H9 (cell line): ENCODE measurements at regions not wholly inside any gene's neighbourhood (a gene's known extent, or its start where the extent isn't known, plus 50 kb on each side); places are given as distances from the start of the nearest gene placed in this dataset.

ENCODE experiments used
- DNase-seq: peaks from one replicate; pipeline ENCODE4 v3.0.0-alpha.2; 2017
- H2AFZ ChIP-seq: one replicate; pipeline ENCODE4 v1.6.1; 2013; ENCODE audit warnings: mild to moderate bottlenecking, low read length, control low read depth, moderate library complexity
- H2AK5ac ChIP-seq: 2 replicates; pipeline ENCODE4 v1.6.1; 2013; ENCODE audit warnings: low read length, control low read depth, mixed read lengths; ENCODE audit not compliant: insufficient read length
- H2BK120ac ChIP-seq: one replicate; pipeline ENCODE4 v1.6.1; 2013; ENCODE audit warnings: low read depth, mild to moderate bottlenecking, low read length, control low read depth, inconsistent platforms; ENCODE audit not compliant: poor library complexity, severe bottlenecking
- H2BK12ac ChIP-seq: 2 replicates; pipeline ENCODE4 v1.6.1; 2013; ENCODE audit warnings: low read length, control low read depth, mixed read lengths, low read depth; ENCODE audit not compliant: insufficient read length
- H2BK15ac ChIP-seq: 2 replicates; pipeline ENCODE4 v1.6.1; 2013; ENCODE audit warnings: low read depth, low read length, control low read depth
- H2BK20ac ChIP-seq: one replicate; pipeline ENCODE4 v1.6.1; 2013; ENCODE audit warnings: low read depth, mild to moderate bottlenecking, low read length, control low read depth, inconsistent platforms; ENCODE audit not compliant: poor library complexity, severe bottlenecking
- H2BK5ac ChIP-seq: 2 replicates; pipeline ENCODE4 v1.6.1; 2013; ENCODE audit warnings: low read length, control low read depth, mixed read lengths; ENCODE audit not compliant: insufficient read length
- H3K14ac ChIP-seq: 2 replicates; pipeline ENCODE4 v1.6.1; 2013; ENCODE audit warnings: low read length, control low read depth; ENCODE audit not compliant: insufficient read depth
- H3K18ac ChIP-seq: 2 replicates; pipeline ENCODE4 v1.6.1; 2013; ENCODE audit warnings: low read depth, mild to moderate bottlenecking, mixed read lengths, low read length, control low read depth; ENCODE audit not compliant: insufficient read length
- H3K23ac ChIP-seq: 2 replicates; pipeline ENCODE4 v1.6.1; 2013; ENCODE audit warnings: low read length, control low read depth, mixed read lengths, low read depth; ENCODE audit not compliant: insufficient read length
- H3K23me2 ChIP-seq: 2 replicates; pipeline ENCODE4 v1.6.1; 2013; ENCODE audit warnings: low read depth, mild to moderate bottlenecking, mixed read lengths, low read length, control low read depth; ENCODE audit not compliant: insufficient read length, poor library complexity, severe bottlenecking
- H3K27ac ChIP-seq: 2 replicates; pipeline ENCODE4 v1.5.1; 2013; ENCODE audit warnings: low read length, control low read depth, mixed read lengths, low read depth; ENCODE audit not compliant: insufficient read length
- H3K27me3 ChIP-seq: 2 replicates; pipeline ENCODE4 v1.6.1; 2013; ENCODE audit warnings: low read length, control low read depth, inconsistent platforms; ENCODE audit not compliant: insufficient read depth
- H3K4ac ChIP-seq: 2 replicates; pipeline ENCODE4 v1.6.1; 2013; ENCODE audit warnings: low read depth, mild to moderate bottlenecking, control low read depth, inconsistent platforms, low read length, moderate library complexity
- H3K4me1 ChIP-seq: 2 replicates; pipeline ENCODE4 v1.6.1; 2013; ENCODE audit warnings: low read length, control low read depth, inconsistent platforms; ENCODE audit not compliant: insufficient read depth
- H3K4me2 ChIP-seq: 2 replicates; pipeline ENCODE4 v1.6.1; 2013; ENCODE audit warnings: low read length, control low read depth, mixed read lengths; ENCODE audit not compliant: insufficient read length, insufficient read depth
- H3K56ac ChIP-seq: 2 replicates; pipeline ENCODE4 v1.6.1; 2013; ENCODE audit warnings: low read depth, mild to moderate bottlenecking, mixed read lengths, low read length, control low read depth; ENCODE audit not compliant: insufficient read length
- H3K79me1 ChIP-seq: 2 replicates; pipeline ENCODE4 v1.6.1; 2013; ENCODE audit warnings: low read depth, mild to moderate bottlenecking, moderate library complexity, low read length, control low read depth, inconsistent platforms; ENCODE audit not compliant: insufficient read depth, poor library complexity, severe bottlenecking
- H3K79me2 ChIP-seq: 2 replicates; pipeline ENCODE4 v1.6.1; 2013; ENCODE audit warnings: low read length, control low read depth, inconsistent platforms; ENCODE audit not compliant: insufficient read depth
- H3K9ac ChIP-seq: 2 replicates; pipeline ENCODE4 v1.6.1; 2013; ENCODE audit warnings: low read length, control low read depth, mixed read lengths; ENCODE audit not compliant: insufficient read length; ENCODE audit errors: extremely low read depth
- H3K9me3 ChIP-seq: one replicate; pipeline ENCODE4 v1.6.1; 2013; ENCODE audit warnings: low read depth, low read length, inconsistent platforms; ENCODE audit not compliant: control insufficient read depth
- H3T11ph ChIP-seq: one replicate; pipeline ENCODE4 v1.6.1; 2013; ENCODE audit warnings: mild to moderate bottlenecking, low read length, control low read depth, inconsistent platforms
- H4K20me1 ChIP-seq: one replicate; pipeline ENCODE4 v1.6.1; 2013; ENCODE audit not compliant: control insufficient read depth, insufficient read length, insufficient read depth
- H4K5ac ChIP-seq: 2 replicates; pipeline ENCODE4 v1.6.1; 2013; ENCODE audit warnings: low read depth, mild to moderate bottlenecking, mixed read lengths, low read length, control low read depth; ENCODE audit not compliant: insufficient read length
- H4K8ac ChIP-seq: replicated peaks from 2 replicates; pipeline ENCODE4 v1.6.1; 2013; ENCODE audit warnings: low read length, control low read depth, mixed read lengths, low read depth; ENCODE audit not compliant: insufficient read length
- H4K91ac ChIP-seq: 2 replicates; pipeline ENCODE4 v1.6.1; 2013; ENCODE audit warnings: low read depth, mild to moderate bottlenecking, moderate library complexity, mixed read lengths, low read length, control low read depth; ENCODE audit not compliant: insufficient read length
- H3K27ac Mint-ChIP-seq, 3 experiments: 2 replicates in 2 of 3; 3 replicates in 1 of 3; pipeline ENCODE4 v1.8.0; 2020 to 2021; ENCODE audit warnings: mixed read lengths in 3 of 3, mild to moderate bottlenecking in 1 of 3, moderate library complexity in 1 of 3
- H3K27me3 Mint-ChIP-seq: 2 replicates; pipeline ENCODE4 v1.8.0; 2021; ENCODE audit warnings: low read depth, mild to moderate bottlenecking, moderate library complexity, mixed read lengths
- H3K36me3 Mint-ChIP-seq, 3 experiments: 2 replicates in 2 of 3; 3 replicates in 1 of 3; pipeline ENCODE4 v1.8.0; 2020 to 2021; ENCODE audit warnings: low read depth in 3 of 3, mixed read lengths in 3 of 3; ENCODE audit not compliant: insufficient read depth in 1 of 3
- H3K4me1 Mint-ChIP-seq, 2 experiments: 2 replicates each; pipeline ENCODE4 v1.8.0; 2020; ENCODE audit warnings: mixed read lengths in 2 of 2
- H3K4me3 Mint-ChIP-seq, 2 experiments: 2 replicates in 1 of 2; 3 replicates in 1 of 2; pipeline ENCODE4 v1.8.0; 2020 to 2021; ENCODE audit warnings: mild to moderate bottlenecking in 2 of 2, mixed read lengths in 2 of 2, moderate library complexity in 1 of 2
- H3K9me3 Mint-ChIP-seq, 2 experiments: 2 replicates in 1 of 2; 3 replicates in 1 of 2; pipeline ENCODE4 v1.8.0; 2020; ENCODE audit warnings: mild to moderate bottlenecking in 2 of 2, mixed read lengths in 2 of 2, moderate library complexity in 1 of 2
- CTCF ChIP-seq: fragments of 200-600 bp; sonication (generic); conservative IDR thresholded peaks from 3 replicates; pipeline ENCODE4 v1.8.0; 2021; ENCODE audit warnings: antibody characterized with exemption, mild to moderate bottlenecking
- WGBS: extraction: QIAGEN DNeasy Blood & Tissue Kit; methylation state at CpG from one replicate; pipeline ENCODE4 v1.1.7; 2013; ENCODE audit warnings: missing lambda C conversion rate, low lambda C conversion rate, mixed read lengths; ENCODE audit not compliant: insufficient read length; ENCODE audit errors: extremely low coverage; 5-methylcytosine and 5-hydroxymethylcytosine counted together

GRCh38 chr1:242754926-242755325 is 230.4 kb upstream of the PLD5 start:
- H4K8ac ChIP-seq: no peak overlapping the region
- no peaks in the 10 kb centered on the region for H3K4me1 ChIP-seq
- no peak for DNase-seq
- no peak overlapping the region for H3K18ac ChIP-seq
- no peak overlapping the region for H3K56ac ChIP-seq
- Mint-ChIP-seq H3K4me1 (no peaks in the 10 kb centered on the region), H3K27me3 (no peaks in the 10 kb centered on the region), H3K27ac (no peak overlapping the region), H3K9me3 (no peaks in the 10 kb centered on the region), H3K36me3 (0 out of 7 replicates have a peak, but pooled peaks cover 0 to 2% (median 0%) of the 10 kb centered on the region in 3 experiments), H3K4me3 (no peak overlapping the region)
- H3K9ac ChIP-seq: no peak overlapping the region
- no peak overlapping the region for H3K23ac ChIP-seq
- H3K14ac ChIP-seq: no peak overlapping the region
- no peak overlapping the region for H3K27ac ChIP-seq
- H2AFZ ChIP-seq: no peak overlapping the region
- H3K4ac ChIP-seq: no peak overlapping the region
- H3K23me2 ChIP-seq: no peaks in the 10 kb centered on the region
- no peak overlapping the region for H2BK12ac ChIP-seq
- H3K79me1 ChIP-seq: no peaks in the 10 kb centered on the region
- H3K4me2 ChIP-seq: no peak overlapping the region
- TF ChIP-seq CTCF: no peak
- no peaks in the 10 kb centered on the region for H3K27me3 ChIP-seq
- no peak overlapping the region for H2BK15ac ChIP-seq
- no peak overlapping the region for H2BK5ac ChIP-seq
- H2BK120ac ChIP-seq: no peak overlapping the region
- H4K91ac ChIP-seq: no peak overlapping the region
- H4K5ac ChIP-seq: no peak overlapping the region
- no peak overlapping the region for H2BK20ac ChIP-seq
- H3T11ph ChIP-seq: no peak overlapping the region
- H4K20me1 ChIP-seq: no peaks in the 10 kb centered on the region
- H2AK5ac ChIP-seq: no peak overlapping the region
- no peaks in the 10 kb centered on the region for H3K9me3 ChIP-seq
- no peaks in the 10 kb centered on the region for H3K79me2 ChIP-seq
- no CpG with 5 or more reads among the region's 5 CpGs for WGBS
